ENCODE measurements at regions not wholly inside any gene's neighbourhood (a gene's known extent, or its start where the extent isn't known, plus 50 kb on each side); places are given as distances from the start of the nearest gene placed in this dataset.
"Not testable (repeated sequence)": the region's sequence is repeated elsewhere in the genome, so short reads cannot be mapped to it uniquely, and the experiment has no call there.

DNA sequence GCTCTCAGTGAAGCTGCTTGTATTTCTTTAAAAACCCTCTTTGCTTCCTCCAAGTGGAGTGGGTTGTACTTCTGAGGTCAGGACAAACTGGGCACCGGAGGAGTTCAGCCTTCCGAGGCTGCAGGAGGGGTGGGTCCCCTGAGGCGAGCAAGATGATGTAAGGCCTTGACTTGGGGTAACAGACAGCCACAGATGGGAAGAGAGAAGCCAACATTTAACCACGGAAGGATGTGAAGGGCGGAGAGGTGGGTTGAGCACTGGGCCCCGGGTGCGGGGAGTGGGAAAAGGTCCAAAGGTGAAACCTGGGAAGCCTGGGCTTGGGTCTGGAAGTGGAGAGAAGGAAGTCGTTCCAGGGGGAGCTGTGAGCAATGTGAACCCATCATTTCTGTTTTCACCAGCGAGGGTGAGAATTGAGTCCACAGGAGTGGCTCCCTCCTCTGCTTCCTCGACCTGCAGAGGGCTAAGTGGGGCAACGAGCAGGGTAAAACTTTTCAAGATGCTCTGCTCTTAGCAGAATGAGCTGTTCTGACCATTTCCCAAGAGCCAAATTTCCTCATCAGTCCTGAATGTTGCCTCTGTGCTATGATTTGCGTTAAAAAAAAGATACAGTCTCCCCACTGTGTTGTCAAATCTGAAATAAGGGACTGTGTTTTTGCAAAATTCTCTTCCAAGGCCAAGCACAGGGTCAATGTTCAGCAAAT is 137.7 kb upstream of the CRHR1 start:
- no peak for DNase-seq (ENCODE audit: low read depth in 3 of 3, low spot score in 2 of 3)

DNA sequence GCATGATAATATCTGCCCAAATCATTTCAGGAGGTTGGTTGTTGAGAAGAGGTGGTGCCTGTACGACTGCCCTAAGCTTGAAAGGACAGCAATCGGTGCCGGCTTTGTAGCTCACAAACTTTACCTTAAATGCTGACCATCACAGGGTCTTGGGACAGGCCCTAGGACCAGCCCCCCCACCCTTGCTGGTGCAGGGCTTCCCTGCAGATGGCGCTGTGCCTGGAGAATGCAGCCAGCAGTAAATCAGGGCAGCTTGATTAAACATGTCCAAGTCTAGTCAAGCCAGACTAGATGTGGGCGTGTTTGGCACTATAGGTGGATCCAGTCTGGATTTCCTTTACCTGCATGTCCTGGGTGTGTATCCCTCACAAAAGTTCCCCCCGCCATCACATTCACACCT is 135.5 kb upstream of the CRHR1 start:
- no peak for DNase-seq (ENCODE audit: low read depth in 3 of 3, low spot score in 2 of 3)

DNA sequence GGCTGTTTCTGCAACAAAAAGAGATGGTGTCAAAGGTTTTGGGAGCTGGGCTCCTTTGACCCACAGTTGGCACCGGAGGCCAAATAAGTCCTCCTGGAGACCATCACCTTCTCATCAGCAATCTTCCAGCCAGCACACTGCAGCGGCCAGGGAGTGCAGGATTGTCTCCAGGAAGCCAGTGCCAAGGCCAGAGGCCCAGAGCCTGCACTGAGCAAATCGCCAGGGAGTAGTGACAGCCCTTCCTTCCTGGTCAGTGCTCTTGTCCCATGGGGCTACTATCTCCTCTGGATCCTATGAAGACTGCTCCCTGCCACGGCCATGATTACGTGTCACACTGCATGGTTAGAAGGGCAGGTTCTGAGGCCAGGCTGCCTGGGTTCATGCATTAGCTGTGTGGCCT is 134.3 kb upstream of the CRHR1 start:
- no peak for DNase-seq (ENCODE audit: low read depth in 3 of 3, low spot score in 2 of 3)

DNA sequence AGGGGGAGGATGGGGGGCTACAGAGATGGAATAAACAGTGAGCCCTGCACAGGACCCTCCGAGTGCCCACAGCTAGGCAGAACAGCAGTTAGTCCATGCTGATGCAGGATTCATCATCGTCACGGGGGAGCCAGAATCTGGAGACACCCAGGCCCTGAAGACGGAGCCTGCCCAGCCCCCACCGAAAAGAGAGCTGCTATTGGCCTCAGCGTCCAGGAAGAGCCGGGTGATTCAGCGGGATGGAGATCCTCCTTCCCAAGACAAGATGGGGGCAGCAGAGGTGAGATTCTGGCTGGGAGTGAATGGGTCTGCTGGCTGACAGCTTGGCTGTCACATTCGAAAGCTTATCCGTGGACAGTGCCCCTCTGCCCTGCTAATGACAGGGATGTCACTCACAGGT is 133.6 kb upstream of the CRHR1 start:
- DNase-seq (ENCODE audit: low read depth in 3 of 3, low spot score in 2 of 3), result no peak

DNA sequence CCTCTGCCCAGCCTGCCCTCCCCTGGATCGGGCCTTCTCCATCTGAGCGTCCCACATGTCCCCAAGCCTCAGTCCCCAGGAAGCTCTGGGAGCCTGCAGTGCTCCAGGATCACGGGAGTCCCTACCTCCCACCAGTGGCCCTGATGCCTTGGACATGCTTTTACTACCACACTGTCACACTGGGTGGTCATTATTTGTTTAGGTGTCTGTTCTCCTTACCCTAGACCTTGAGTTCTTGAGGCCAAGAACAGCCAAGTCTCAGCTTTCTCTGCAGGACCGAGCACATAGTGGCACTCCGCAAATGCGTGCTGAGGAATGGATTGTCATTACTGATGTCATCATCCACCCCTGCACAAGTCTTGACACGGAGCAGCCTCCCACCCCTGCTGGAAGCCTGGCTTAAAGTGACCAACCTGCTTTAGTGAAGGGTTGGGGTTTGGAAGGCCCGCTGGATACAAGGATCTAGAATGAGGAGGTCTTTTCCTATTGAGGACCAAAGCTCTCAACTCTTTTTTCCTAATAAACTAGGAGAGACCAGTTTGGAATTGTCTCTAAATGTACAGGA is 132.9 kb upstream of the CRHR1 start:
- DNase-seq (ENCODE audit: low read depth in 3 of 3, low spot score in 2 of 3), result no peak

DNA sequence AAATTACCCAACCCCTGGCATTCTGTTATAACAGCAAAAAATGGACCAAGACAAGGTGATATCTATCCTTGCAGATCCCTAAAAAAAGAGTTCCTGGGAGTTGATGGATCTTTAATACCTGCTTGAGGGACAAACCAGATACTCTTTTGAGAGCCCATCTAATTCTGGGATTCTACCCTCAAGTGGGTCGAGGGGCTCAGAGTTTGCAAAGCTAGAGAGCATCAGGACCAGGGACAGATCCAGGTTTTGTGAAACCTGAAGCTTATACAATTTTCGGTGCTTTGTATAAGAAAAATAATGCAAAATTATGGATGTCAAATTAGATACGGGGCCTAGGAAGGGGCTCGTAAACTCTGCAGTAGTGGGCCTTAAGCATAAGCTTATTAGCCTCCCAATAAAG is 130.5 kb upstream of the CRHR1 start:
- DNase-seq (ENCODE audit: low read depth in 3 of 3, low spot score in 2 of 3), result no peak

DNA sequence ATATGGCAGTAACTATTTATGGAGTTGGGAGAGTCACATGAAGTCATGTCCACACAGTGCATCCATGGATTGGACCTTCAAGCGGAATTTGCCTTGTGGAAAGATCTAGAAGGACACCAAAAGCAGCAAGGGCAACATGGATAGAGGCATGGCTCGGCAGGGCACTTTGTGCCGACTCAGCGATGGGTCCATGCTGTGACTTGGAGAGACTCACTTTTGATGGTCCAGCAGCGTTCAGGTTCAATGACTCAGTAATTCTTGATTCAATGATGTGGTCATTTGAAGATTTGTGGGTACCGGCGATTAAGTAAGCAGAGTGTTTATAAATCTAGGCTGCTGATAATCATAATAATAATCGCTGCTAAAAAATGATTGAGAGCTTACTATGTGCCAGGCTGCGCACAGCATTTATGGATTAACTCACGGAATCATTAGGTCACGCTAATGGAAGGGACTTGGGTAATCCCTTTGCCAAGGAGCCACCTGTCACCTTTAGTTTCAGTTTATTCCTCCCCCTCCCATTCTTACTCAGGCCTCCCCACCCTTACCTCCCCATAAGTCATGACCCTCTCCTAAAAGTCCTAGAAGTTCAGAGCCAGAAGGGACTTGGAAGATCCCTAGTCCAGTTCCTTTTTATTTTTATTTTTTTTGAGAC is 127.5 kb upstream of the CRHR1 start:
- no peak for DNase-seq (ENCODE audit: low read depth in 3 of 3, low spot score in 2 of 3)

DNA sequence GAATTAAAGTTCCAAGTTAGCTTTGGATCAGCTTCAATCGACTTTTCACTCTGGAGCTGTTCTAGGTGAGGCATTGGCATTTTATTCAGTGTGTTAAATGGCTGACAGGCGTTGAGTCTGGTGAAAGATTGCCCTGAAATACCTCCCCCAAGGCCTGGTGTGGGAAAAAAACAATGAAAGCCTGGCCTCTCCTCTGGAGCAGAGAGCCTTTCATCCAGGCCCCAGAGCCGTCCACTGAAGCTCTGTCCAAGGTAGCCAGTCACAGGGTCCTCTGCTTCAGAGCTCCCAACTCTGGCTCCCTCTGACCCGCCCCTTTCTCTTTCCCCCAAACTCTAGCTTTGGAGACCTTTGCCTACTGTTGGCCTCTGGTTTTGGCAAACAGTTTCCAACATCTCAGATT is 123.6 kb upstream of the CRHR1 start:
- no peak for DNase-seq (ENCODE audit: low read depth in 3 of 3, low spot score in 2 of 3)

DNA sequence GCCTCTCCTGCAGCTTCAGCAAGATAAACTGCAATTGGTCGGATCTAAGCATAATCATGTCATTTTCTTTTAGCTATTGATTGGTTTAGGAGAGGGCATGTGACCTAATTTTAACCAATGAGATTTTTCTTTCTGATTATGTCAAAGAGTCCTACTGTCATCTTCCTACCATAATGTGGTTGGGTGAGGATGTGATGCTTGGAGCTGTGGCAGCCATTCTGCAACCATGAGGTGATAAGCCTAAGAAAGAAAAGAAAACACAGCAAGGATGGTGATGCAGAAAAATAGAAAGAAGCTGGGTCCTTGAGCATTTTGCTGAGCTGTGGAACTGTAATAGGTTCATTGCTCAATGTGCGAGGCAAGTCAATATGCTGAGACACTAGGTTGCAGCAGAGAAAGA is 121.7 kb upstream of the CRHR1 start:
- no peak for DNase-seq (ENCODE audit: low read depth in 3 of 3, low spot score in 2 of 3)

DNA sequence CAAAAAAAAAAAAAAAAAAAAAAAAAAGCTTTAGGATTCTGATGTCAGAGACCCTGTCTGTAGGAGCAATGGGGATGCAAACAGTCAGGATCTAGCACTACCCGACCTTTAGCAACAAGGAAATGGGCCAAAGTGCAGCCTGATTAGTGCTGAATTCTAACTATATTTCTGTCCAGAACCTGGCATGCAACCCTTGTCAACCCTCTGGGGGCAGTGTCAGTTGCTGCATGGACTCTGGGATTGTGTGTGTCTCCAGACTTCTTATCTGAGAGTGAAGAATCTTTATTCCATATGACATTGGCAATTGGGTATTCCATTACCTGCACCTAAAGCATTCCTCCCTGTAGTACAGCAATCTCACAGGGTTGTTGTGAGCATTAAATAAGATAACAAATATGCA is 120.3 kb upstream of the CRHR1 start:
- DNase-seq (ENCODE audit: low read depth in 3 of 3, low spot score in 2 of 3), result no peak

DNA sequence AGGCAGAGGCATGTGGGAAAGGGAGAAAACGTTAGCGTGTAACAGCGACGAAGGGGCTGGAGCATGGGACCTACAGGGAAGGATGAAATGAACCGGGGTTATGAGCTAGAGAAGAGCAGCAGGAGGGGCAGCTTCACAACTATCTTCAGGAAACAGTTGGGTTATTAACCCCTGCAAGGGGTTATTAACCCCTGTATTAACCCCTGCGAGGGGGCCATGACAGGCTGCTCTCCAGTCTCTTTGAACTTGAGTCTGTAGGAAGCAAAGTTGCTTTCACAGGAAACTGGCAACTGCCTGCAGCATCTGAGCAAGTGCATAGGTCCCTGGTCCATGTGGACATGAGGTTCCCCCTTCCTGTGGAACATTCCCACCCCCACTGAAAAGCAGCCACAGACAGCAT is 119.2 kb upstream of the CRHR1 start:
- DNase-seq (ENCODE audit: low read depth in 3 of 3, low spot score in 2 of 3), result no peak

DNA sequence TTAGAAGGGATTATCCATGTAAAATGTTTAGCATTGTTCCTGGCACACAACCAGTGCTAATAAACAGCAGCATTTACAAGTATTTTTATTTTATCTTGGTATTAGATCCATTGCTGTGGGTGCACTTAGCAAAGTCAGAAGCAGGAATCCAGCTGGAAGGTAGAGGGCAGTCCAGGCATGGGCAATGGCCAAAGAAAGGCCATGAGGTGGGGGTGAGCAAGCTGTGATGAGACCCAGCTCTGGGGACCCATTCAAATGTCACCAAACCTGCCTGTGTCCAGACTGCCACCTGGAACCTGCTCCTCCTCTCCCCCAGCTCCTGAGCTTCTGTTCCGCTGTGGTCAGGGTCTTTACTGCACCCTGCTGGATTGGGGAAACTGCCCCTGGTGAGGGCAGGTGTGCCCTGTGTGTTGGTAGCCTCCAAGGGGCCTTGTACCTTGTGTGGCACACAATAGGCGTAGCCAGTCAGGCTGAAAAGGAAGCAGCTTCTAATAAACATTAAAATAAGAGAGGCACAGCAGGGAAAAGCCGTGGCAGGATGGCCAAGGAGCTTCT is 118.0 kb upstream of the CRHR1 start:
- DNase-seq (ENCODE audit: low read depth in 3 of 3, low spot score in 2 of 3), result no peak

DNA sequence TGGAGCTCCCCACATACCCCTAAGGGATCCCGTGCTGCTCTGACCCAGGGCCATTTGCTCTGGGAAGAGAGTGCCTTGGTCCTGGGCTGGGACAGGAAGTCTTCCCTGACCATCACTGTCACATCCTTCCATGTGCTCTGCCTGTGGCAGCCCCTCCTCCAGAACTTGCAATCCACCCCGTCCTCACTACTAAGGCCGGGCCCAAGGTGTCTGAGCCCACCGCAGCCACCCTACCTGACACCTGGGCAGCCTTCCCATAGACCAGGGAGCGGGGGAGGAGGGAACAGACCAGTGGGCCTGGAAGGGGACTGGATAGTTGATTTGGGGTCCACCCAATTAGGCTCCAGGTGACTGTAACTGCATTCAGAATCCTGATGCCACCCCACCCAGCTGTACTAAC is 117.5 kb upstream of the CRHR1 start:
- DNase-seq (ENCODE audit: low read depth in 3 of 3, low spot score in 2 of 3), result no peak

DNA sequence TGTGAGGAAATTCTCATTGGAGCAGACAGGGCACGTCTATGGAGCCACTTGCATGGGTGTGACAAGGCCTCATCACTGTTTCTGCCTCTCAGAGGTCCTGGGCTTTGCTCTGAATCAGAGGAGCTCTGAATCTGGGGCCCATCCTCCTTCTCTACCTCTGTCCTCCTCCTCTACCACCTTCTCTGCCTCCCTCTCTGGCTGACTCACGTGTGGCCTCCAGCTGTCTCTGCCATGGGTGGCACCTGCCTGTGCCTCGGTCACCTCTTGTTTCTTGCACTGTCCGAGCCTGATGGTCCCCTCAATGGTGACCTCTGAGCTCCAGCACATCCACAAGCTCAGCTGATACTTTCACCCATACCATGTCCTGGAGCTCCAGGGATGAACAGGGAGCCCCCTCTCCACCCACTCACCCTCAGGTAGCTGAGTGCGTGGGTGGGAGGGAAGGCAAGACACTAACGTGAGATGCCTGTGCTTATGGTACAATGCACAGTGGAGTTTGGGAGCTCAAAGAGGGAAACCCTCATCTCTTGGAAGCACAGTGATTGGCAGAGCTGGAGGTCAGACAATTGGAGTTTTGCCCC is 116.4 kb upstream of the CRHR1 start:
- no peak for DNase-seq (ENCODE audit: low read depth in 3 of 3, low spot score in 2 of 3)

DNA sequence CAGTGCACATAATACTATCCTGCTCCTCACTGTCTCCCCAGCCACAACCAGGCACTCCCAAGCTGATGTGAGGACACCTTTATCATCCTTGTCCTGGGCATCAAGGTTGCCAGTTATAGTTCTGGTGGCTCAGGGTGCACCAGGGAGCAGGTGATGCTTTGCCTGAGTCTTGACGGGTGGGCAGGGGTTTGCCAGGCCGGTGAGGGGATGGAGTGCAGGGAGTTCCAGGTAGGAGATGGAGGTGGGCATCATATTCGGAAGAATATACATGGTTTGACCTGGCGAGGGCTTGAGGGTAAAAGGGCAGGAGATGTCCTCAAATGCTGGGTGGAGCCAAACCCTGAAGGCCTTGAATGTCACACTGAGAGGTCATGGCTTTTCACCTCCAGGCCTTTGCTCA is 115.8 kb upstream of the CRHR1 start:
- no peak for DNase-seq (ENCODE audit: low read depth in 3 of 3, low spot score in 2 of 3)

DNA sequence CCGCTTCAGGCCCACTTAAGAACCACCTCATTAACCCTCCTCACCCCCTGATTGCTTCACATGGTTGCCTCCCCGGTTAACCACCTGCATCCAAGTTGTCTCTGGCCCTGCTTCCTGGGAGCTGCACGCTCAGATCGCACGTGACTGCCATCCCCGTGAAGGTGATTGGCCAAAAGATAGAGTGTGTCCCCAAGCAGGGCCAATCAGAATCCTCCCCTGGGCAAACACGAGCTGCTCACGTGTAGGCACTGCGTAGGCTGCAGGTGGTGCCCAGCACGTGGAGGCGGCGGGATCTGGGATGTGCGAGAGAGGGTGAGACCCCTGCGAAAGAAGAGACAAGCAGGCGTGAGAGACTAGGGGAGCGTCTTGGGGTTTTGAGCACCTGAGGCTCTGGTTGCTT is 111.8 kb upstream of the CRHR1 start:
- DNase-seq (ENCODE audit: low read depth in 3 of 3, low spot score in 2 of 3), result no peak

DNA sequence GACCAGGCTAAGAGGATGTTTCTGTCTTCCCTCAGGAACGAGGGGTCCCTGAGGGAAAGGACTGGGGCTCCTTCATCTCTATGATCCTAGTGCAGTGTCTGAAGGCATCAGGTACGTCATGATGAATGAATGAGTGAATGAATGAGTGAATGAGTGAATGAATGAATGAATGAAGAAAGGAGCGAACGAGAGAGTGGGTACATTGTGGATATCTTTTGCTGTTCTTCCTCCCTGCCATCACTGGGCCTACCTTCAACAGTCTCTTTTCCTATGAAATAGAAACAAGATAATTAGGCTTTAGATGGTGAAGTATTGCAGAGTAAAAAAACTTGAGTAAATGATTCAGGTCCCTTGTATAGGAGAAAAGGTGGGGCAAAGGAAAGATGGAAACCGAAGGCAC is 111.3 kb upstream of the CRHR1 start:
- no peak for DNase-seq (ENCODE audit: low read depth in 3 of 3, low spot score in 2 of 3)

DNA sequence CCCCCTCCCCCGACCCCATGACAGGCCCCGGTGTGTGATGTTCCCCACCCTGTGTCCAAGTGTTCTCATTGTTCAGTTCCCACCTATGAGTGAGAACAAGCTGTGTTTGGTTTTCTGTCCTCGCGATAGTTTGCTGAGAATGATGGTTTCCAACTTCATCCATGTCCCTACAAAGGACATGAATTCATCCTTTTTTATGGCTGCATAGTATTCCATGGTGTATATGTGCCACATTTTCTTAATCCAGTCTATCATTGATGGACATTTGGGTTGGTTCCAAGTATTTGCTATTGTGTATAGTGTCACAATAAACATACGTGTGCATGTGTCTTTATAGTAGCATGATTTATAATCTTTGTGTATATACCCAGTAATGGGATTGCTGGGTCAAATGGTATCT is 110.4 kb upstream of the CRHR1 start:
- DNase-seq (ENCODE audit: low read depth in 3 of 3, low spot score in 2 of 3), result not testable (repeated sequence)

DNA sequence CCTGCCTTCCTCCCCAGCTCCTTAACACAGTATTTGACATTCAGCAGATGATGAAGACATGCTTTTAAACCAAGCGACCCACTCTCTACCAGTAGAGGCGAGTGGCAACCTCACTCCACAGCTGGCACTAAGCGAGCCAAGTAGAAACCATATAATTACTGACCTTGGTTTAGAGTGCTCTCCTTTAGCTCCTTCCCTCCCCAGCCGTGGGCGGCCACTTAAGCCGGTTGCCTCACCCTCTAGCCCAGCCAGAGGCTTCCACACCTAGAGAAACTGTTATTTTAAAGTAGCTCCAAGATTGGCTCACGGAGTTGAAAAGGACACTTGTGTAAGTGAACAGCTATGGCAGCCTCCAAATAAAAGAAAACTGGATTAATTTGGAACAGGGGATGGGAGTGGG is 109.1 kb upstream of the CRHR1 start:
- no peak for DNase-seq (ENCODE audit: low read depth in 3 of 3, low spot score in 2 of 3)

DNA sequence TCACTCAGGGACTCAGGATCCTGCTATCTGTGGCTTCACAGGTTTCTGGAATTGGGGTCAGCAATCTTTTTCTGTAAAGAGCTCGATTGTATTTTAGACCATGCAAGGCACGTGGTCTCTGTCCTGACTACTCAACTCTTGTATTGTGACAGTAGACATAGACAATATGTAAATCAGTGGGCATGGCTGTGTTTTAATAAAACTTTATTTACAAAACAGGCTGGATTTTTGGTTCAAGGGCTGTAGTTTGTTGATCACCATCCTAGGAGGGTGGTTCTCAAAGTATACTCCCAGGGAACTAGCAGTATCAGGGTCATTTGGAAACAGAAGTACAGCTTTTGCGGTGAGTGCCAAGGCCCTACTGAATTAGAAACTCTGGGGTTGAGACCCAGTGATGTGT is 108.2 kb upstream of the CRHR1 start:
- no peak for DNase-seq (ENCODE audit: low read depth in 3 of 3, low spot score in 2 of 3)

DNA sequence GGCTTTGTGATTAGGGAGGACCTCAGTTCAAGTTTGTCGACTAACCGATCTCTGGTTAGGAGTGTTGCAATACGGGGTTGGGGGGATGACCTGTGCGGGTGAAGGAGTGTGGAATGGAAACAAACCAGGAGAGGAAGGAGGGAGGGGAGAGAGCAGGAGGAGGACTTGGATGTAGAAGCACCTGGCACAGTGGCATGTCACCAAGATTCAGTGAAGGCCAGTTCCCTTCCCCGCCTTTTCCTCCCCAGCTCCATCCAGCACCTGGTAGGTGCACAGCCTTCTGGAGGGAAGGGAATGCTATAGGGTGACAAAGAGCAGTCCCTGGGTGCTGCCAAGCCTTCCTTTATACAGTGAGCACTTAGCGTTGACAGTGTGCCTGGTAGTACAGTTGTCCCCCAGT is 107.4 kb upstream of the CRHR1 start:
- no peak for DNase-seq (ENCODE audit: low read depth in 3 of 3, low spot score in 2 of 3)

DNA sequence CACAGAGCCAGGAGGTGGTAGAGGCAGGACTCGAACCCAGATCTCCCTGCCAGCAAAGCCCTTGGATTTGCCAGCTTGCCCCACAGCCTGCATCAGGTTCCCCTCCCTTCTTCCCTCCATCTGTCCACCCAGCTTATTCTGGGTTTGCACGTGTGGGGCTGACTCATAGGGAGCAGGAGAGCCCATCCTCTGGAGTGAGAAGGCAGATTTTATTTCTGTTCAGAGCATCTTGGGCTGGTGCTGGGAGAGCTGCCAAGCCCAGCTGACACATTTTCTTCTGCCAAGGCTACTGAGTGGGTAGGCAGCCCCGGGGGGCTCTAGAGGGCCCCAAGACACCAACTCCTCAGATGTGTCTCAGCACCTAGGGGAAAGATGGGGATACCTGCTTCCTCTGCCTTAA is 106.3 kb upstream of the CRHR1 start:
- no peak for DNase-seq (ENCODE audit: low read depth in 3 of 3, low spot score in 2 of 3)

Data from right renal cortex interstitium (tissue), 3 donors.